ENCODE measurements at regions not wholly inside any gene's neighbourhood (a gene's known extent, or its start where the extent isn't known, plus 50 kb on each side); places are given as distances from the start of the nearest gene placed in this dataset.

- no peak overlapping the region for H3K4me3 ChIP-seq (ENCODE audit: low read depth, low read length)
- DNase-seq (ENCODE audit: low read depth), result no peak
- no peak for TF ChIP-seq CTCF (conservative IDR thresholded peaks at IDR 0.05; ENCODE audit: low read depth, low read length)
Measured at GRCh38 chr12:97309921-97310320, 152.7 kb upstream of the RMST start.

- no peak for DNase-seq (ENCODE audit: low read depth)
- TF ChIP-seq CTCF (conservative IDR thresholded peaks at IDR 0.05; ENCODE audit: low read depth, low read length), result no peak
- H3K4me3 ChIP-seq (ENCODE audit: low read depth, low read length), result no peak overlapping the region
Measured at GRCh38 chr12:97312570-97313135, 150.0 kb upstream of the RMST start.

DNA sequence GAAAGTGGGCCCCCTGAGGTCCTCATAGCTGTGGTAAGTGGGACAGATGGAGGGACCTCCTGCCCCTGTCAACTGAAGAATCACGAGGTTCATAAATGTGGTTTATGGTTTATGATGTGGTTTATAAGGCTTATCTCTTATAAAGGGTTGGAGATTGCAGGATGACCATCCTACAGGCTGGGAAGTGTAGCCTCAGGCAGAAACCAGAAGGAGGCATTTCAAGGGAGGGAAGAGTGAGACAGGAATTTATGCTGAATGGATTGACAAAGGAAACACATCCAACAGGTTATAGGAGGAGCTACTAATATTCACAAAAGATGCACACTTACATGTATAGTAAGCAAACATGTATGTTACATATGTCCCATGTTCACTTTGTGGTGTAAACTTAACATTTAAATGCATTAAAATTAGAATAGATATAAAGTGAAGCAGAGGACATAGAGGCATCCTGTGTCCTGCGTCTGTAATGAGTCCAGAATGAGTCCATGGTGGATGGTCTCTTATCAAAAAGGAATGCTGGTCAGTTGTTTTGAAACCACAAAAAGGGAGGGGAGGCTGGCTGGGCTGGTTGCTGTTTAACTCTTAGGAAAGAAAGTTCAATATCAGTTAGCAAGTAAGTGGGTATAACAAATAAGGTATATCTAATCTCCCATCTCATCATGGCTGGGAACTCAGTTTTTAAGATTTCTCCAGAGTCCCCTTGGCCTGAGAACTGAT lies 149.0 kb upstream of the RMST start:
- no peak overlapping the region for H3K4me3 ChIP-seq (ENCODE audit: low read depth, low read length)
- no peak for TF ChIP-seq CTCF (conservative IDR thresholded peaks at IDR 0.05; ENCODE audit: low read depth, low read length)
- no peak for DNase-seq (ENCODE audit: low read depth)

DNA sequence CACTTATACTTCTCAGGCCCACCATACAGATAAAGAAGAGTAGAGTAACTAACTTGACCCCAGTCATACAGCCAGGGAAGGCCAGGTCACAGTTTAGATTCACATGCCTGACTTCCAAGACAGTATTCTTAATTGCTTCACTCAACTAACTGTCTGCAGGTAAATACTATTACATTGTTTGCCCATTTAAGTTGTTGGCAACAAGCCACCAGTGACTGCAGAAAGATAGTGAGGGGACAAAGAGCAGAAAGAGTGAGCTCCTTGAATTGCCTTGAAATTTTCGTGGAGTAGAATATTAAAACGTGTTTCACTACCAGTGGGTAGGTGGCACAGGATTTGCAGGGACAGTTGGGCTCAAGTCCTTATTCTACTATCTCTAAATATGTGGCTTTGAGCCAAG lies 146.3 kb upstream of the RMST start:
- H3K4me3 ChIP-seq (ENCODE audit: low read depth, low read length), result no peak overlapping the region
- no peak for DNase-seq (ENCODE audit: low read depth)
- TF ChIP-seq CTCF (conservative IDR thresholded peaks at IDR 0.05; ENCODE audit: low read depth, low read length), result no peak

- no peak for TF ChIP-seq CTCF (conservative IDR thresholded peaks at IDR 0.05; ENCODE audit: low read depth, low read length)
- DNase-seq (ENCODE audit: low read depth), result no peak
Measured at GRCh38 chr12:97321621-97322020, 141.0 kb upstream of the RMST start.

DNA sequence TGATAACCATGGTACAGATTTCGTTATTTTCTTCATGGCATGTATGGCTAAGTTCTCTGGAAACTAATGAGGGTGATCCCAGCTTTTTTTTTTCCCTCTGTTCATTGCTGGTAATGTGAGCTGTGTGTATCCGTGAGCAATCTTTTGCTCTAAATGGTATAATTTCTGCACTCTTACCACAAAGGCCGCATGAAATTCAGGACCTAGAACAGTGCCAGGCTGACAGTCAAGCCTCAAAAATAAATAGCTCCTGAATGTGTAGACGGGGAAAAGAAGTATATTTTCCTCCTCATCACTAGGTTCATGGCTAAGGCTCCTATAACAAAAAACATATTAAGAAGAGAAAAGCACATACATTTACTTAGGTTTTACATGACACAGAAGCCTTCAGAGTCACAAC lies 140.2 kb upstream of the RMST start:
- H3K4me3 ChIP-seq (ENCODE audit: low read depth, low read length), result no peak overlapping the region
- DNase-seq (ENCODE audit: low read depth), result no peak
- TF ChIP-seq CTCF (conservative IDR thresholded peaks at IDR 0.05; ENCODE audit: low read depth, low read length), result no peak

More at GRCh38 chr12:97321621-97322020, 141.0 kb upstream of the RMST start:
- H3K4me3 ChIP-seq (ENCODE audit: low read depth, low read length), result no peak overlapping the region

DNA sequence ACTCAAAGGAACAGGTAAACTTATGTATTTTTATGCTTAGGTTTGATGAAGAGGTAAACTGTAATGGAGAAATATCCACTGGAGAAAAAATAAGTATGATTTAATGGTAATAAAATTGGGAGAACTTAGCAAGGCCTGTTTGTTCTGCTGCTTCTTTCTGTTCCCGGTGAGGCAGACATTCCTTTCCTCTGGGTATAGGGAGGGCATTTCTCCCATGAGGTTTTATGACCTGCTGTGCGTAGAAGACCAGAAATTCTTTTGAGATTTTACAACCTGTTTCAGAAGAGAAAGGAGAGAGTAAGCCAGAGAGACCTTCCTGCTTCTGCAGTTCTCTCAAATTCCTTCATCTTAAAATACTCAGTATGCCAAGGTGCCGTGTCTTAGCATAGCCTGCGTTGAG lies 139.4 kb upstream of the RMST start:
- DNase-seq (ENCODE audit: low read depth), result no peak
- TF ChIP-seq CTCF (conservative IDR thresholded peaks at IDR 0.05; ENCODE audit: low read depth, low read length), result no peak
- H3K4me3 ChIP-seq (ENCODE audit: low read depth, low read length), result no peak overlapping the region

Data from choroid plexus epithelial cell (primary cell).